ENCODE measurements at regions not wholly inside any gene's neighbourhood (a gene's known extent, or its start where the extent isn't known, plus 50 kb on each side); places are given as distances from the start of the nearest gene placed in this dataset.
"Not testable (repeated sequence)": the region's sequence is repeated elsewhere in the genome, so short reads cannot be mapped to it uniquely, and the experiment has no call there.

DNA sequence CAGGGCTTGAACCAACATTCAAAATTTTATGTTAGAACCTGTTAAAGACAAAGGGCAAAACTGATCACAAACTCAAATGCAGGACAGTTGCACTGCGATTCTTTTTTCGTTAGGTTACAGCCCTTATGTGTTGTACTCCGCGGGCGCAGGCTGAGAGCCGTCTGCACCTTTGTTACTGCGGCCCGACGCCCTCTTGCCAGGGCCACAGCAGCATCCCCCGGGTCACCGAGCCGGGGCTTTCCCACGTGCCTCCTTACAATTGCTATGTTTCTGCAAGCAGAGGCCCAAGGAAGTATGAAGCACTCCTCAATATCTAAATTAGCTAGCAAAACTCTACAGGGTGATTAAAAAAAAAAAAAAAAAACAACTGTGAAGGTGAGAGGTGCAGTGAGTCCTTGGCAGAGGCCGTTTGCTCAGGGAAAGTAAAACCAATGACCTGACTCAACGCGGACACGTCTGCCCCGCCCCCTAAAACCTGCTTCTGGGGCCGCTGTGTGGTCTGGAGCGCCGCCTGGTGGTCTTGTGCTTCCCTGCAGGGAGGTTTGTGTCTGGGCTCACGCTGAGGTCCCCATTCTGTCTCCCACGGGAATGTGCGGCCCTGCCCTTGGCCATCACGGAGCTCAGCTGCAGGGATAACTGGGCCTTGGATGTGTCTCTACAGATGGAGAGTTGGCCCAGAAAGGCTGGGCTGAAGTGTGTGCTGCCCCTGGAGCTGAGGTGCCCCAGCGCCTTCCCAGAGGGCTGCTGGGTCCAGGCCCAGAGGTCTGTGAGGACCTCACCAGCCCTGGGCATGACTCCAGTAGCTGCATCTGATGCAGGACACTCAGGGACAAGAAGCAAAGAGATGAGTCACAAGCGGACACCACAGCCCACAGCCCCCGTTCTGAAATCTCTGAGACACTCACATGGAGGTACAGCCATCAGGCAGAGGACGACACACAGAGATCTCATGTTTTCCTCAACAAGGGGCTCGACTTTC lies 418.5 kb downstream of the TMEM121 start:
- 49 to 56% (median 54%) methylated on average over 23 to 30 of the region's 30 CpGs for whole genome bisulfite sequencing, 5 donors
- TF ChIP-seq, protein P1, sequence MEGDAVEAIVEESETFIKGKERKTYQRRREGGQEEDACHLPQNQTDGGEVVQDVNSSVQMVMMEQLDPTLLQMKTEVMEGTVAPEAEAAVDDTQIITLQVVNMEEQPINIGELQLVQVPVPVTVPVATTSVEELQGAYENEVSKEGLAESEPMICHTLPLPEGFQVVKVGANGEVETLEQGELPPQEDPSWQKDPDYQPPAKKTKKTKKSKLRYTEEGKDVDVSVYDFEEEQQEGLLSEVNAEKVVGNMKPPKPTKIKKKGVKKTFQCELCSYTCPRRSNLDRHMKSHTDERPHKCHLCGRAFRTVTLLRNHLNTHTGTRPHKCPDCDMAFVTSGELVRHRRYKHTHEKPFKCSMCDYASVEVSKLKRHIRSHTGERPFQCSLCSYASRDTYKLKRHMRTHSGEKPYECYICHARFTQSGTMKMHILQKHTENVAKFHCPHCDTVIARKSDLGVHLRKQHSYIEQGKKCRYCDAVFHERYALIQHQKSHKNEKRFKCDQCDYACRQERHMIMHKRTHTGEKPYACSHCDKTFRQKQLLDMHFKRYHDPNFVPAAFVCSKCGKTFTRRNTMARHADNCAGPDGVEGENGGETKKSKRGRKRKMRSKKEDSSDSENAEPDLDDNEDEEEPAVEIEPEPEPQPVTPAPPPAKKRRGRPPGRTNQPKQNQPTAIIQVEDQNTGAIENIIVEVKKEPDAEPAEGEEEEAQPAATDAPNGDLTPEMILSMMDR (IDR thresholded peaks at IDR 0.05) = peak in 5 of 7 experiments; percentile 68 to 93 (median 79)
- TF ChIP-seq EP300 (IDR thresholded peaks at IDR 0.05) = no peak
- no peak overlapping the region for H3K4me3 ChIP-seq
- DNase-seq = peak; percentile 10 to 85
- peaks cover 0 to 6% (median 0%) of the 10 kb centered on the region in 4 donors for H3K4me1 ChIP-seq
- H3K9me3 ChIP-seq = peaks cover 0 to 7% (median 3%) of the 10 kb centered on the region in 4 donors
- H3K27ac ChIP-seq = no peak overlapping the region
- H3K27me3 ChIP-seq = peaks cover 0 to 7% (median 0%) of the 10 kb centered on the region in 3 donors
- H3K36me3 ChIP-seq = no peaks in the 10 kb centered on the region
- intact Hi-C loops (cut with DNase I; ENCODE audit: low total_unique reads) = no loop called here

DNA sequence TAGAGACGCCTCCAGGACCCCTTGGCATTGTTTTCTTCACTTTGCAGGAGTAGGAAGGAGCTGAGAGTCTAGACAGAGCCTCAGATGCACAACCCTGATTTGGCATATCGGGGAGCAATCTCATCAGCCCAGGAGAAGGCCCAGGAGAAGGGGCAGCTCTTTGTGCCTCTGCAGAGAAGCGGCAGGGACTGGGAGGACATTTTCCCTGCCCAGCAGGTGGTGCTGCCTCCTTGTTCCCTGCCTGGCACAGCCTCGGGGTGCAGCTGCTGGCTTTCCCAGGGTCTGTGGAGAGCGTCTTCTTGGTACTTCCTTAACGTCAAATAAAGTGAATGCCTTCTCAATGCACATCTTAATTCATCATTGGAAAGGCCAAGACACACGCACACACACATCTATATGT lies 419.5 kb downstream of the TMEM121 start:
- intact Hi-C loops (cut with DNase I; ENCODE audit: low total_unique reads) = no loop called here
- H3K27me3 ChIP-seq = peaks cover 0 to 10% (median 0%) of the 10 kb centered on the region in 3 donors
- H3K36me3 ChIP-seq = no peaks in the 10 kb centered on the region
- no peaks in the 10 kb centered on the region for H3K9me3 ChIP-seq
- H3K4me1 ChIP-seq = peaks cover 0 to 6% (median 0%) of the 10 kb centered on the region in 4 donors
- no peak overlapping the region for H3K27ac ChIP-seq
- no peak overlapping the region for H3K4me3 ChIP-seq
- TF ChIP-seq, protein P1 (IDR thresholded peaks at IDR 0.05) = no peak
- TF ChIP-seq POLR2AphosphoS5 (IDR thresholded peaks at IDR 0.05) (no peak), POLR2A (IDR thresholded peaks at IDR 0.05) (no peak), EP300 (IDR thresholded peaks at IDR 0.05) (no peak)
- no peak for DNase-seq
- WGBS, 5 donors = 50 to 72% (median 62%) methylated on average over 6 to 7 of the region's 7 CpGs

DNA sequence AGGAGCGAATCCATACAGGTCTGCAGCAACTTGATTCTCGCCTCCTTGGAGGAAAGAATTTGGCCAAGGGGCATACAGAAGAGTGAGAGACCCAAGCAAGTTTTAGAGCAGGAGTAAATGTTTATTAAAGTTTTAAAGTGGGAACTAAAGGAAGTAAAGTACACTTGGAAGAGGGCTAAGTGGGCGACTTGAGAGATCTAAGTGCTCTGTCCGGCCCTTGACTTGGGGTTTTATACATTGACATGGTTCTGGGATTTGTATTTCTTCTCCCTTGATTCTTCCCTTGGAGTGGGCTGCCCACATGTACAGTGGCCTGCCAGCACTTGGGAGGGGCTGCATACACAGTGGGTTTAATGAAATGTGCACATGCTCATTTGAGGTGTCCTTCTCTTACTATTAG lies 421.2 kb downstream of the TMEM121 start:
- whole genome bisulfite sequencing, 5 donors = 69 to 80% (median 77%) methylated on average over 4 of the region's 4 CpGs

DNA sequence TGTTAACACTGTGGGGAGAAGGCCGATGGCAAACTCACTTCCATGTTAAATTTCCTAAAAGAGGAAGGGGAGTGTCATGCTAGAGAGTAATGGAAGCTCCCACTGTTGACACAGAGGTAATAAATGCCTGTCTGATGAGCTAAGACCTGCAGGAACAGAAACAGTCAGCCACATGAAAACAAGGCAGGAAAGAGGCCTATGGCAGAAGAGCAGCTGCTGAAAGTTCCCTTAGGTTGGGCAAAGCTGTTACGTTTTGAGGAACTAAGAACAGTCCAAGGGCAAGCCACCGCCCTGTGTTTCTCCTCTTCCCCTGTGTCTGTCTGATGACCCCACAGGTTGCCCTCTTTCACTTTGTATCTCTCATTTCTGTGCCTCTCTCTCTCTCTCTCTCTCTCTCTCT lies 422.6 kb downstream of the TMEM121 start:
- H3K9me3 ChIP-seq; H3K27ac ChIP-seq; H3K4me1 ChIP-seq; DNase-seq; H3K4me3 ChIP-seq; intact Hi-C loops (cut with DNase I; ENCODE audit: low total_unique reads); H3K36me3 ChIP-seq: not testable (repeated sequence)
- peaks cover 0 to 18% (median 0%) of the 10 kb centered on the region in 3 donors for H3K27me3 ChIP-seq
- WGBS, 5 donors = 51 to 62% (median 59%) methylated on average over 3 of the region's 3 CpGs

More for the DNA sequence above, 421.2 kb downstream of the TMEM121 start:
- TF ChIP-seq, protein P1 (IDR thresholded peaks at IDR 0.05) = no peak
- TF ChIP-seq POLR2A (IDR thresholded peaks at IDR 0.05) = no peak
- intact Hi-C loops (cut with DNase I; ENCODE audit: low total_unique reads) = no loop called here
- H3K36me3 ChIP-seq = no peaks in the 10 kb centered on the region
- H3K9me3 ChIP-seq = no peaks in the 10 kb centered on the region
- peaks cover 0 to 18% (median 0%) of the 10 kb centered on the region in 3 donors for H3K27me3 ChIP-seq
- DNase-seq = no peak
- H3K4me3 ChIP-seq = no peak overlapping the region
- peaks cover 0 to 6% (median 0%) of the 10 kb centered on the region in 4 donors for H3K4me1 ChIP-seq
- no peak overlapping the region for H3K27ac ChIP-seq

DNA sequence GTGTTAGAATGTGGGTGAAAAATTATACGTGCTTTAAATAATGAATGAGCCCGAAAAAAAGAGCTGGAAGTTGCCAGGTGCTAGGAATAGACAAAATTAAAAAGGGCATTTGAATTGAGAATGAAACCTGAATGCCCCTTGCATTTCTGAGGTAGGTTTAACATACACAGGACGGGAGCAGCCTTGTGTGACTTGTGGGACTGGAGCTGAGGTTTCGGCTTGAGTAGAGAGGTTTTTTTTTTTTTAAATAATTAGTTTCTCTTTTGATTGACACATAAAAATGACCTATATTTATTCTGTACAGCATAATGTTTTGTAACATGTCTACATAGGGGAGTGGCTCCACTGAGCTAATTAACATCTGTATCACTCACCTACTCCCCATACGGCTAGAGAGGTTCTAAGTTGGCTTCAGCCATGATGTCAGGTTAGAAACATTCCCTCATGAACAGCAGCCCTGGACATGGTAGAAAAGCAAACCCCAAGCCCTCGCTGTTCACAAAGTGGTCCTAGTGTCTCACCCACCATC lies 424.0 kb downstream of the TMEM121 start:
- DNase-seq; H3K36me3 ChIP-seq; H3K4me1 ChIP-seq; intact Hi-C loops (cut with DNase I; ENCODE audit: low total_unique reads); H3K9me3 ChIP-seq; H3K27ac ChIP-seq; H3K4me3 ChIP-seq: not testable (repeated sequence)
- 65 to 70% (median 66%) methylated on average over 6 of the region's 6 CpGs for WGBS, 5 donors
- H3K27me3 ChIP-seq = peaks cover 0 to 18% (median 0%) of the 10 kb centered on the region in 3 donors

Data from stomach (tissue), 8 donors.